ENCODE measurements at regions not wholly inside any gene's neighbourhood (a gene's known extent, or its start where the extent isn't known, plus 50 kb on each side); places are given as distances from the start of the nearest gene placed in this dataset.

DNA sequence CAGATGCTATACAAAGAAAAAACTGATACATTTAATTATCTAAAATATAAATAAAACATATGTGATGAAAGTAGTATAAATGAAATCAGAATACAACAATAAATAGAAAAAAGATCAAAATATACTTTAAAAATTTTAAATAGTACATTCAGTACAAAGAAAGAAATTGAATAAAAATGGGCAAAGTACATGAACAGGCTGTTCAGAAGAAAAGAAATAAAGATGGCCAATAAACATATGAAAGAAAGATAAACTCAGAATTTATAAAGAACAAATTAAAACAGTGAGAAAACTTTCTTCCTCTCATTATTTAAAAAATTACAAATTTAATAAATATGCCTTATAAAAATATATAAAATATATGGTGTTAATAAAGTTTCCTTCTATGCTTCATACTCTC is 50.5 kb upstream of the AMOTL1 start:
- TF ChIP-seq EZH2 (IDR thresholded peaks at IDR 0.05; ENCODE audit: low read depth): no peak
- TF ChIP-seq, protein P1, sequence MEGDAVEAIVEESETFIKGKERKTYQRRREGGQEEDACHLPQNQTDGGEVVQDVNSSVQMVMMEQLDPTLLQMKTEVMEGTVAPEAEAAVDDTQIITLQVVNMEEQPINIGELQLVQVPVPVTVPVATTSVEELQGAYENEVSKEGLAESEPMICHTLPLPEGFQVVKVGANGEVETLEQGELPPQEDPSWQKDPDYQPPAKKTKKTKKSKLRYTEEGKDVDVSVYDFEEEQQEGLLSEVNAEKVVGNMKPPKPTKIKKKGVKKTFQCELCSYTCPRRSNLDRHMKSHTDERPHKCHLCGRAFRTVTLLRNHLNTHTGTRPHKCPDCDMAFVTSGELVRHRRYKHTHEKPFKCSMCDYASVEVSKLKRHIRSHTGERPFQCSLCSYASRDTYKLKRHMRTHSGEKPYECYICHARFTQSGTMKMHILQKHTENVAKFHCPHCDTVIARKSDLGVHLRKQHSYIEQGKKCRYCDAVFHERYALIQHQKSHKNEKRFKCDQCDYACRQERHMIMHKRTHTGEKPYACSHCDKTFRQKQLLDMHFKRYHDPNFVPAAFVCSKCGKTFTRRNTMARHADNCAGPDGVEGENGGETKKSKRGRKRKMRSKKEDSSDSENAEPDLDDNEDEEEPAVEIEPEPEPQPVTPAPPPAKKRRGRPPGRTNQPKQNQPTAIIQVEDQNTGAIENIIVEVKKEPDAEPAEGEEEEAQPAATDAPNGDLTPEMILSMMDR (conservative IDR thresholded peaks at IDR 0.05): no peak
